22Rv1 (cell line): ENCODE measurements at regions not wholly inside any gene's neighbourhood (a gene's known extent, or its start where the extent isn't known, plus 50 kb on each side); places are given as distances from the start of the nearest gene placed in this dataset.

Experiments
- H3K27ac ChIP-seq: fragments of 450-650 bp; 2 replicates; pipeline ENCODE4 v1.5.1; 2017
- ZFX ChIP-seq: fragments of 450-650 bp; IDR thresholded peaks from 2 replicates; pipeline ENCODE4 v1.6.1; 2017; ENCODE audit warnings: antibody characterized with exemption, borderline replicate concordance
- TF ChIP-seq, protein P1 (sequence below): fragments of 450-650 bp; IDR thresholded peaks from 2 replicates; pipeline ENCODE4 v1.5.1; 2017; ENCODE audit warnings: mild to moderate bottlenecking

DNA sequence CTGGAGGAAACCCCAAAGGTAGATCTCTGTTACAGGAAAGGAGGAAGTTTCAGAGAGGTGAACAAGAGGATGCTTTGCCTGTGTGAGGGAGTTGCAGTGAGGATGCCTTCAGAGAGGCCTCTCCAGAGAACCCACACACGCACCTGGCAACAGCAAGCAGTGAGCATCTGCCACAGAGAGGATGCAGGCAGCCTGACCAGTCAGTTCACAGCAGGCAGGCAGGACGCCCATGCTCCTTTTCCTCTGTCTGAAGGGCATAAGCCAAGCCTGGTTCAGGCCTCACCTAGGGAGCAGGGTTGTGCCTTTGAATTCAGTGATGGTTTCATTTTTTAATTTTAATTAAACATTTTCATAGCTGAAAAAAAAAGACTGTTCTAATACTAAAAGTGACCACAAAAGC lies 346.0 kb upstream of the MARCKS start:
- TF ChIP-seq, protein P1, sequence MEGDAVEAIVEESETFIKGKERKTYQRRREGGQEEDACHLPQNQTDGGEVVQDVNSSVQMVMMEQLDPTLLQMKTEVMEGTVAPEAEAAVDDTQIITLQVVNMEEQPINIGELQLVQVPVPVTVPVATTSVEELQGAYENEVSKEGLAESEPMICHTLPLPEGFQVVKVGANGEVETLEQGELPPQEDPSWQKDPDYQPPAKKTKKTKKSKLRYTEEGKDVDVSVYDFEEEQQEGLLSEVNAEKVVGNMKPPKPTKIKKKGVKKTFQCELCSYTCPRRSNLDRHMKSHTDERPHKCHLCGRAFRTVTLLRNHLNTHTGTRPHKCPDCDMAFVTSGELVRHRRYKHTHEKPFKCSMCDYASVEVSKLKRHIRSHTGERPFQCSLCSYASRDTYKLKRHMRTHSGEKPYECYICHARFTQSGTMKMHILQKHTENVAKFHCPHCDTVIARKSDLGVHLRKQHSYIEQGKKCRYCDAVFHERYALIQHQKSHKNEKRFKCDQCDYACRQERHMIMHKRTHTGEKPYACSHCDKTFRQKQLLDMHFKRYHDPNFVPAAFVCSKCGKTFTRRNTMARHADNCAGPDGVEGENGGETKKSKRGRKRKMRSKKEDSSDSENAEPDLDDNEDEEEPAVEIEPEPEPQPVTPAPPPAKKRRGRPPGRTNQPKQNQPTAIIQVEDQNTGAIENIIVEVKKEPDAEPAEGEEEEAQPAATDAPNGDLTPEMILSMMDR = no peak
- no peak for TF ChIP-seq ZFX
- no peak overlapping the region for H3K27ac ChIP-seq

- TF ChIP-seq ZFX = no peak
- TF ChIP-seq, protein P1 = no peak
- H3K27ac ChIP-seq = no peak overlapping the region
Measured at GRCh38 chr6:113512576-113512975, 344.6 kb upstream of the MARCKS start.

GRCh38 chr6:113513086-113513485 lies 344.1 kb upstream of the MARCKS start:
- H3K27ac ChIP-seq = no peak overlapping the region
- TF ChIP-seq, protein P1 = no peak
- TF ChIP-seq ZFX = no peak

DNA sequence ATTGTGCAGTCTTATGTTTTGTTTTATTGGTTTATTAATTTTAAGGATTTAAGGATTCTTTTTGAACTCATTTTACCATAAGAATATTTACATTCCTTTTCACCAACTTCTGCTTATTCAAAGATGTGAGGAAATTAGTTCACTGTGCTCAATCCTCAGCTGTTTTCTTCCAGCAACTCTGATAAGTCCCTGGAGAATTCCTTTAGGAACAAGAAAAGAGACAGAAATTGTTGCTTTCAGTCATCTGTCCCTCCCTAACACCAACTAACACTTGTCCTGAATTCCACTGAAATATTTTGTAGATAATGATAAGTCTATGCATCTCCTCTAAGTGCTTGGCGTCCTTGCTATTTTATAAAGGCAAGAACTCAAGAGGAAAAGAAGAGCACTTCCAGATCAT lies 334.8 kb upstream of the MARCKS start:
- H3K27ac ChIP-seq = no peak overlapping the region
- TF ChIP-seq, protein P1 = no peak
- no peak for TF ChIP-seq ZFX

GRCh38 chr6:113524826-113525225 lies 332.3 kb upstream of the MARCKS start:
- TF ChIP-seq, protein P1 = no peak
- TF ChIP-seq ZFX = no peak
- no peak overlapping the region for H3K27ac ChIP-seq

DNA sequence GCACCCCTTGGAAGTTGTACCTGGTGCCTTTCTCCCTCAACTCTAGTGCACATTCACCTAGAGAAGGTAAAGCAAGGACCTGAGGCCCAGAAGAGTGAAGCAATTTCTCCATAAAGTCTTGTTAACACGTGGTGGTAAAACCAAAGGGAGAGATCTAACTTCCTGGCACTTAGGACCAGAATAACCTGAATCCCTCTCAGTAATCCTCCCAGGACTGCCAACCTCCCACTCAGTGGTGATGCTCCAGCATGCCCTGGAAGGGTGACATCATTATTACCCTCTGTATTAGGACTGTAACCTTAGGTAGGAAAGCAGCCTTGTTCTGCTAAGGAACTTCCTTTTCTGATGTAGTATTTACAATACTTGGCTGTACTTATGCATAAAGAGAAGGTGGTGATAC lies 330.6 kb upstream of the MARCKS start:
- TF ChIP-seq, protein P1 = no peak
- TF ChIP-seq ZFX = no peak
- no peak overlapping the region for H3K27ac ChIP-seq

DNA sequence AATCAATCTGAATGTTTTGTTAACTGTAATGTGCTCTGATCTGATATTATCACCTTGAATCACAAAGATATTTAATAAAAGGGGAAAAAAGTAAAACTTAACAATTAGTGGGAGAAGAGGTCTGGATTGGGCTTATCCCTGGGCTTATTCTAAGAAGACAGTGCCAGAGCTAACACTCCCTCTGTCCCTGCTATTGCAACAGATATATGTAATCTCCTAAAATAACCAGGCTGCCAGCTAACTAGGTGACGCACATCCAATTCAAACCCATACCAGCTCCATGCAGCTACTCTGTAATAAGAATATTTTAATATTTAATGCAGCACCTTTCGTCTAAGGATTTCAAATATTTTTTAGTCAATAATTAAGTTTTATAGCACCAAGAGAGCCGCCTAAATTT lies 330.1 kb upstream of the MARCKS start:
- no peak overlapping the region for H3K27ac ChIP-seq
- no peak for TF ChIP-seq ZFX
- TF ChIP-seq, protein P1 = no peak
